B cell (primary cell): ENCODE measurements at regions not wholly inside any gene's neighbourhood (a gene's known extent, or its start where the extent isn't known, plus 50 kb on each side); places are given as distances from the start of the nearest gene placed in this dataset.

Experiments used
- ATAC-seq: fragments of 200-7000 bp; cut with Tn5 transposase; one replicate; pipeline ENCODE4 v1.10.0; 2021; ENCODE audit warnings: low read depth, mild to moderate bottlenecking, moderate number of reproducible peaks, moderate library complexity
- CTCF ChIA-PET: fragments of 350-600 bp; sonication (Branson Sonifier 250); formaldehyde crosslinking; loops from one replicate; lab custom pipeline; 2021; ENCODE audit warnings: antibody characterized with exemption, inconsistent platforms; lab: Charles Lee
- POLR2A ChIA-PET: fragments of 350-600 bp; sonication (Branson Sonifier 250); formaldehyde crosslinking; loops from one replicate; lab custom pipeline; 2021; ENCODE audit warnings: antibody characterized with exemption; lab: Charles Lee
- DNase-seq: peaks from one replicate; pipeline ENCODE4 v3.0.0; 2013
- H2AFZ ChIP-seq: 2 replicates; pipeline ENCODE4 v1.6.1; 2012; ENCODE audit warnings: mild to moderate bottlenecking, low read depth, low read length; ENCODE audit not compliant: insufficient read depth, poor library complexity, severe bottlenecking
- H3K27ac ChIP-seq, 2 donors: 1 replicate in 1 of 2; 2 replicates in 1 of 2; pipeline ENCODE4 v1.5.1; 2012 to 2013; ENCODE audit warnings: low read length in 2 of 2, mild to moderate bottlenecking in 2 of 2, moderate library complexity in 1 of 2
- H3K27me3 ChIP-seq, 4 experiments: fragments of 200-600 bp in 1 of 4; sonication (generic) in 1 of 4; replicated peaks in 1 of 4; 1 replicate in 2 of 4; 2 replicates in 2 of 4; pipeline versions ENCODE4 v1.6.1 to v1.7.0; 2013 to 2016; ENCODE audit warnings: low read length in 3 of 4, mild to moderate bottlenecking in 2 of 4, mixed read lengths in 1 of 4, moderate library complexity in 1 of 4; ENCODE audit not compliant: insufficient read depth in 4 of 4, control insufficient read depth in 3 of 4; ENCODE audit errors: control extremely low read depth in 1 of 4
- H3K36me3 ChIP-seq, 2 experiments: replicated peaks in 1 of 2; 1 replicate in 1 of 2; 2 replicates in 1 of 2; pipeline versions ENCODE4 v1.6.1 to v1.7.1; 2013; ENCODE audit warnings: low read length in 1 of 2; ENCODE audit not compliant: insufficient read depth in 2 of 2, control insufficient read depth in 1 of 2; ENCODE audit errors: control extremely low read depth in 1 of 2, extremely low read depth in 1 of 2
- H3K4me1 ChIP-seq, 2 donors: fragments of 200-600 bp in 1 of 2; sonication (generic) in 1 of 2; 1 replicate in 1 of 2; 2 replicates in 1 of 2; pipeline versions ENCODE4 v1.5.1 to v1.6.1; 2013 to 2017; ENCODE audit warnings: low read length in 2 of 2; ENCODE audit not compliant: control insufficient read depth in 2 of 2, insufficient read depth in 2 of 2
- H3K4me2 ChIP-seq: replicated peaks from 2 replicates; pipeline ENCODE3; 2012; ENCODE audit warnings: mild to moderate bottlenecking, low read depth, low read length; ENCODE audit not compliant: poor library complexity, severe bottlenecking
- H3K4me3 ChIP-seq, 5 experiments: fragments of 200-600 bp in 1 of 5; sonication (generic) in 1 of 5; 1 replicate in 3 of 5; 2 replicates in 2 of 5; pipeline versions ENCODE4 v1.5.1 to v1.7.0; 2011 to 2016; ENCODE audit warnings: low read length in 4 of 5, mild to moderate bottlenecking in 4 of 5, low read depth in 2 of 5, control low read depth in 1 of 5, moderate library complexity in 1 of 5; ENCODE audit not compliant: insufficient read depth in 1 of 5; ENCODE audit errors: control extremely low read depth in 1 of 5, extremely low read depth in 1 of 5
- H3K79me2 ChIP-seq: fragments of 200-600 bp; sonication (generic); one replicate; pipeline ENCODE4 v1.6.0; 2016; ENCODE audit warnings: low read length; ENCODE audit not compliant: control insufficient read depth, insufficient read depth
- H3K9ac ChIP-seq: fragments of 200-600 bp; sonication (generic); 2 replicates; pipeline ENCODE4 v1.6.1; 2017; ENCODE audit warnings: mild to moderate bottlenecking, low read length, moderate library complexity
- H3K9me3 ChIP-seq, 3 donors: one replicate each; pipeline versions ENCODE4 v1.6.1 to v1.7.1; 2013; ENCODE audit warnings: low read length in 2 of 3; ENCODE audit not compliant: control insufficient read depth in 2 of 3, insufficient read depth in 1 of 3; ENCODE audit errors: control extremely low read depth in 1 of 3
- H4K20me1 ChIP-seq: 2 replicates; pipeline ENCODE4 v1.6.0; 2012; ENCODE audit warnings: mild to moderate bottlenecking, low read length; ENCODE audit not compliant: insufficient read depth, control insufficient read depth, poor library complexity, severe bottlenecking
- H3K27ac Mint-ChIP-seq: one replicate; pipeline ENCODE4 v1.8.0; 2021; ENCODE audit warnings: mixed read lengths
- H3K27me3 Mint-ChIP-seq: one replicate; pipeline ENCODE4 v1.8.0; 2021; ENCODE audit warnings: mixed read lengths
- H3K4me1 Mint-ChIP-seq: one replicate; pipeline ENCODE4 v1.8.0; 2021; ENCODE audit warnings: mixed read lengths
- H3K4me3 Mint-ChIP-seq: one replicate; pipeline ENCODE4 v1.8.0; 2021; ENCODE audit warnings: mixed read lengths
- H3K9me3 Mint-ChIP-seq: one replicate; pipeline ENCODE4 v1.8.0; 2022; ENCODE audit warnings: mixed read lengths; ENCODE audit not compliant: insufficient read depth
- CTCF ChIP-seq: fragments of 200-600 bp; IDR thresholded peaks from one replicate; pipeline ENCODE4 v1.8.0; 2022; ENCODE audit warnings: antibody characterized with exemption, mild to moderate bottlenecking
- EZH2 ChIP-seq: IDR thresholded peaks from 2 replicates; pipeline ENCODE4 v1.6.1; 2012; ENCODE audit warnings: borderline replicate concordance, low read depth, mild to moderate bottlenecking, moderate library complexity, low read length; ENCODE audit not compliant: insufficient read depth, poor library complexity, severe bottlenecking
- WGBS: methylation state at CpG from one replicate; pipeline ENCODE4 v1.1.5; 2013; ENCODE audit warnings: missing lambda C conversion rate; ENCODE audit not compliant: insufficient coverage; 5-methylcytosine and 5-hydroxymethylcytosine counted together
- intact Hi-C: fragments of 100-400 bp; cut with micrococcal nuclease; formaldehyde crosslinking; loops from one replicate; pipeline ENCODE4 v1.10.0; 2022

DNA sequence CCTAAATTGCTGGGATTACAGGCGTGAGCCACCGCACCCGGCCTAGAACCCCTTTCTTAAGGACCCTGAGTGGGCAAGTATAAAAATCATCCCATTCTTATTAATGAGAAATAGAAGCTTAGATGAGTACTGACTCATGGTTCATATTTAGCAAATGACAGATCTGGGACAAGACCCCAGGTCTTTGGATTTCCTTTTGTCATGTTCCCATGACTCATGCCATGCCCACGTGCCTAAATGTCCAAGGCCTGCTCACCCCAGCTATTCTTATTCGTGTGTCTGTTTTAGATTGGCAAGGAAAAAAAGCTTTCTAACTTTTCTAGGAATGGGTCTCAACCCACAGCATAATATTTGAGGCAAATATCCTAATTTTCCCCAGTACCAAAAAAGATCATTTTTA, 57.7 kb upstream of the RPS23 start:
- H3K9ac ChIP-seq = no peak overlapping the region
- DNase-seq (no peak), ATAC-seq (no peak)
- no peaks in the 10 kb centered on the region for H3K27me3 ChIP-seq
- Mint-ChIP-seq H3K27ac (no peak overlapping the region), H3K9me3 (no peaks in the 10 kb centered on the region), H3K27me3 (peaks cover 9% of the 10 kb centered on the region), H3K4me3 (no peak overlapping the region), H3K4me1 (no peaks in the 10 kb centered on the region)
- intact Hi-C loops = no loop called here
- no peak overlapping the region for H3K4me3 ChIP-seq
- H3K27ac ChIP-seq = no peak overlapping the region
- ChIA-PET CTCF (no interaction called here), POLR2A (no interaction called here)
- no peaks in the 10 kb centered on the region for H4K20me1 ChIP-seq
- no peak overlapping the region for H2AFZ ChIP-seq
- H3K4me1 ChIP-seq = no peaks in the 10 kb centered on the region
- H3K4me2 ChIP-seq = no peak overlapping the region
- H3K9me3 ChIP-seq = no peaks in the 10 kb centered on the region
- TF ChIP-seq EZH2 (no peak), CTCF (no peak)
- H3K79me2 ChIP-seq = no peaks in the 10 kb centered on the region
- no peaks in the 10 kb centered on the region for H3K36me3 ChIP-seq
- no CpG with 5 or more reads among the region's 5 CpGs for WGBS

DNA sequence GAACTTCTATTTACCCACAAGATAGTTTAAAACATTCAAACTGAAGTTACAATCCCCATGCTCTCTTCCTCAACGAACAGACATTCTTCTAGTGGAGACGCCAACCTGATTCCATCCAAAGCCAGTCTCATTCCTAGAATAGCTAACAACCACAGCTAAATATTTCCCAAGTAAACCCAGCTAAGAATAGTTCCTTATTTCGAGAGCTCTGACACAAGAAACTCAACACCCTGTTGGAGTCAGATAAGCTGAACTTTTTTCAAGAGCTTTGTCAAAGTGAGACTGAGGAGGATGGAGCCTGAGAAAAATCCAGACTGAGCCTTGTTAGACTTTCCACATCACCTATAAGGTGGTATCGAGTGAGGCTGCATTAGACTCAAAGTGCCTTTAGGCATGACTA, 56.7 kb upstream of the RPS23 start:
- no peaks in the 10 kb centered on the region for H3K79me2 ChIP-seq
- ChIA-PET POLR2A (no interaction called here), CTCF (interaction anchor here (1.1 kb wide), 1 partner anchor 16 kb away, joined by 3 read pairs; no protein-coding TSS in a partner anchor)
- H2AFZ ChIP-seq = no peak overlapping the region
- no peak overlapping the region for H3K4me3 Mint-ChIP-seq
- H4K20me1 ChIP-seq = no peaks in the 10 kb centered on the region
- no peaks in the 10 kb centered on the region for H3K27me3 ChIP-seq
- no peaks in the 10 kb centered on the region for H3K36me3 ChIP-seq
- H3K9me3 Mint-ChIP-seq = no peaks in the 10 kb centered on the region
- no peak overlapping the region for H3K27ac ChIP-seq
- H3K4me1 ChIP-seq = no peaks in the 10 kb centered on the region
- H3K9me3 ChIP-seq = no peaks in the 10 kb centered on the region
- H3K4me1 Mint-ChIP-seq = no peaks in the 10 kb centered on the region
- 67% methylated on average over 3 of the region's 4 CpGs for whole genome bisulfite sequencing
- intact Hi-C loops = no loop called here
- H3K9ac ChIP-seq = no peak overlapping the region
- no peak overlapping the region for H3K4me3 ChIP-seq
- no peak for ATAC-seq
- no peak for TF ChIP-seq EZH2
- no peak for TF ChIP-seq CTCF
- H3K27me3 Mint-ChIP-seq = peaks cover 6% of the 10 kb centered on the region
- no peak overlapping the region for H3K4me2 ChIP-seq
- no peak overlapping the region for H3K27ac Mint-ChIP-seq
- no peak for DNase-seq
